ENCODE measurements at regions not wholly inside any gene's neighbourhood (a gene's known extent, or its start where the extent isn't known, plus 50 kb on each side); places are given as distances from the start of the nearest gene placed in this dataset.

DNA sequence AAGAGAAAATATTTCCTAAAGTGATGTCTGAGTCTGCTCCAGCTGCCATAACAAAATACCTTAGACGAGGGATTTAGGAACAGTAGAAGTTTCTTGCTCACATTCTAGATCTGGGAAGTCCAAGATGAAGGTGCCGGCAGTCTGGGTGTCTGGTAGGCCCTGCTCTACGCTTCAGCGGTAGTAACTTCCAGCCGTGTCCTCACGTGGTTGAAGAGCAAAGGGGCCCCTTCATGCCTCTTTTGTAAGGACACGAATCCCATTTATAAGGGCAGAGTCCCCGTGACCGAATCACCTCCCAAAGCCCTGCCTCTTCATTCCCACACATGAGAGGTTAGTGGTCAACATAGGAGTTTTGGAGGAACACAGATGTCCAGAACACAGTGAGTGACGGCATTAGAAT is 52.2 kb upstream of the INPP5A start:
- no peak for TF ChIP-seq EGR1 (conservative IDR thresholded peaks at IDR 0.05)
- TF ChIP-seq, protein P1, sequence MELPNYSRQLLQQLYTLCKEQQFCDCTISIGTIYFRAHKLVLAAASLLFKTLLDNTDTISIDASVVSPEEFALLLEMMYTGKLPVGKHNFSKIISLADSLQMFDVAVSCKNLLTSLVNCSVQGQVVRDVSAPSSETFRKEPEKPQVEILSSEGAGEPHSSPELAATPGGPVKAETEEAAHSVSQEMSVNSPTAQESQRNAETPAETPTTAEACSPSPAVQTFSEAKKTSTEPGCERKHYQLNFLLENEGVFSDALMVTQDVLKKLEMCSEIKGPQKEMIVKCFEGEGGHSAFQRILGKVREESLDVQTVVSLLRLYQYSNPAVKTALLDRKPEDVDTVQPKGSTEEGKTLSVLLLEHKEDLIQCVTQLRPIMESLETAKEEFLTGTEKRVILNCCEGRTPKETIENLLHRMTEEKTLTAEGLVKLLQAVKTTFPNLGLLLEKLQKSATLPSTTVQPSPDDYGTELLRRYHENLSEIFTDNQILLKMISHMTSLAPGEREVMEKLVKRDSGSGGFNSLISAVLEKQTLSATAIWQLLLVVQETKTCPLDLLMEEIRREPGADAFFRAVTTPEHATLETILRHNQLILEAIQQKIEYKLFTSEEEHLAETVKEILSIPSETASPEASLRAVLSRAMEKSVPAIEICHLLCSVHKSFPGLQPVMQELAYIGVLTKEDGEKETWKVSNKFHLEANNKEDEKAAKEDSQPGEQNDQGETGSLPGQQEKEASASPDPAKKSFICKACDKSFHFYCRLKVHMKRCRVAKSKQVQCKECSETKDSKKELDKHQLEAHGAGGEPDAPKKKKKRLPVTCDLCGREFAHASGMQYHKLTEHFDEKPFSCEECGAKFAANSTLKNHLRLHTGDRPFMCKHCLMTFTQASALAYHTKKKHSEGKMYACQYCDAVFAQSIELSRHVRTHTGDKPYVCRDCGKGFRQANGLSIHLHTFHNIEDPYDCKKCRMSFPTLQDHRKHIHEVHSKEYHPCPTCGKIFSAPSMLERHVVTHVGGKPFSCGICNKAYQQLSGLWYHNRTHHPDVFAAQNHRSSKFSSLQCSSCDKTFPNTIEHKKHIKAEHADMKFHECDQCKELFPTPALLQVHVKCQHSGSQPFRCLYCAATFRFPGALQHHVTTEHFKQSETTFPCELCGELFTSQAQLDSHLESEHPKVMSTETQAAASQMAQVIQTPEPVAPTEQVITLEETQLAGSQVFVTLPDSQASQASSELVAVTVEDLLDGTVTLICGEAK (IDR thresholded peaks at IDR 0.05): no peak
- TF ChIP-seq, protein P1 (CRISPR knock-in tag; IDR thresholded peaks at IDR 0.05): no peak
- TF ChIP-seq CHD1 (IDR thresholded peaks at IDR 0.05; ENCODE audit: low read length): no peak
- TF ChIP-seq, protein P2, sequence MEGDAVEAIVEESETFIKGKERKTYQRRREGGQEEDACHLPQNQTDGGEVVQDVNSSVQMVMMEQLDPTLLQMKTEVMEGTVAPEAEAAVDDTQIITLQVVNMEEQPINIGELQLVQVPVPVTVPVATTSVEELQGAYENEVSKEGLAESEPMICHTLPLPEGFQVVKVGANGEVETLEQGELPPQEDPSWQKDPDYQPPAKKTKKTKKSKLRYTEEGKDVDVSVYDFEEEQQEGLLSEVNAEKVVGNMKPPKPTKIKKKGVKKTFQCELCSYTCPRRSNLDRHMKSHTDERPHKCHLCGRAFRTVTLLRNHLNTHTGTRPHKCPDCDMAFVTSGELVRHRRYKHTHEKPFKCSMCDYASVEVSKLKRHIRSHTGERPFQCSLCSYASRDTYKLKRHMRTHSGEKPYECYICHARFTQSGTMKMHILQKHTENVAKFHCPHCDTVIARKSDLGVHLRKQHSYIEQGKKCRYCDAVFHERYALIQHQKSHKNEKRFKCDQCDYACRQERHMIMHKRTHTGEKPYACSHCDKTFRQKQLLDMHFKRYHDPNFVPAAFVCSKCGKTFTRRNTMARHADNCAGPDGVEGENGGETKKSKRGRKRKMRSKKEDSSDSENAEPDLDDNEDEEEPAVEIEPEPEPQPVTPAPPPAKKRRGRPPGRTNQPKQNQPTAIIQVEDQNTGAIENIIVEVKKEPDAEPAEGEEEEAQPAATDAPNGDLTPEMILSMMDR (IDR thresholded peaks at IDR 0.05 in 2 of 3, conservative IDR thresholded peaks at IDR 0.05 in 1 of 3; ENCODE audit: insufficient read depth in 2 of 3, low read depth in 1 of 3, low read length in 3 of 3): no peak
- no peak for TF ChIP-seq BRD9 (IDR thresholded peaks at IDR 0.05; ENCODE audit: low read depth, partially characterized antibody)
- no peak for TF ChIP-seq BRD4 (IDR thresholded peaks at IDR 0.05)
- no peak for TF ChIP-seq ZFP36 (IDR thresholded peaks at IDR 0.05; ENCODE audit: low read depth, low read length, partially characterized antibody)
- TF ChIP-seq, protein P3, sequence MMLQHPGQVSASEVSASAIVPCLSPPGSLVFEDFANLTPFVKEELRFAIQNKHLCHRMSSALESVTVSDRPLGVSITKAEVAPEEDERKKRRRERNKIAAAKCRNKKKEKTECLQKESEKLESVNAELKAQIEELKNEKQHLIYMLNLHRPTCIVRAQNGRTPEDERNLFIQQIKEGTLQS (IDR thresholded peaks at IDR 0.05): no peak
- TF ChIP-seq, protein P3 (CRISPR knock-in tag; conservative IDR thresholded peaks at IDR 0.05): no peak
- TF ChIP-seq TAF1 (IDR thresholded peaks at IDR 0.05; ENCODE audit: control insufficient read depth, extremely low read depth, insufficient read depth, low read length, severe bottlenecking): no peak
- no peak for TF ChIP-seq PHTF2 (CRISPR knock-in tag; IDR thresholded peaks at IDR 0.05)
- TF ChIP-seq KLF13 (tag; IDR thresholded peaks at IDR 0.05; ENCODE audit: borderline replicate concordance, low read depth): no peak
- no peak for TF ChIP-seq GABPA (tag; conservative IDR thresholded peaks at IDR 0.05; ENCODE audit: low read depth)
